PC-3 (cell line): ENCODE measurements at regions not wholly inside any gene's neighbourhood (a gene's known extent, or its start where the extent isn't known, plus 50 kb on each side); places are given as distances from the start of the nearest gene placed in this dataset.

ENCODE experiments used
- EZH2 ChIP-seq: fragments of 300-600 bp; sonication (generic); IDR thresholded peaks from one replicate; pipeline ENCODE4 v1.6.1; 2017; ENCODE audit warnings: antibody characterized with exemption, mild to moderate bottlenecking, low read length; ENCODE audit not compliant: unreplicated experiment
- TF ChIP-seq, protein P1 (sequence below): fragments of 300-600 bp; sonication (generic); conservative IDR thresholded peaks from 2 replicates; pipeline ENCODE4 v1.5.1; 2017; ENCODE audit warnings: antibody characterized with exemption, low read depth, mild to moderate bottlenecking, low read length

DNA sequence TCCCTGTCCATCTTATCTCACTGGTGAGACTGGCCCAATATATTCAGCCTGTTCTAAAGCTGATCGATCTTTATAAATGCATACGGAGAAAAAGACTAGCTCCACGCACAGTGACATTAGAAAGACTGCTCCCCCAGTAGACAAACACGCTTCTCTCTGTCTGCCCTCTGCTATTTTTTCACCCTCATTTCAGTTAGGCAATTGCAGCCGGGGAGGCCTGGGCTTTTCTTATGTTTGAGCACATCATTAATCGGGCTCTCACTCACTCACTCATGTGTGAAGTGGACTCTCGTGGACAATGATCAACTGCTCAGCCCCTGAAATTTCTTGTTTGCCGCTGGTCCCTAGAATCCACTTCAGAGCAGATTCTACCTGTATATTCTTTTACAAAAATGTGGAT lies 824.7 kb upstream of the TENM3 start:
- TF ChIP-seq, protein P1, sequence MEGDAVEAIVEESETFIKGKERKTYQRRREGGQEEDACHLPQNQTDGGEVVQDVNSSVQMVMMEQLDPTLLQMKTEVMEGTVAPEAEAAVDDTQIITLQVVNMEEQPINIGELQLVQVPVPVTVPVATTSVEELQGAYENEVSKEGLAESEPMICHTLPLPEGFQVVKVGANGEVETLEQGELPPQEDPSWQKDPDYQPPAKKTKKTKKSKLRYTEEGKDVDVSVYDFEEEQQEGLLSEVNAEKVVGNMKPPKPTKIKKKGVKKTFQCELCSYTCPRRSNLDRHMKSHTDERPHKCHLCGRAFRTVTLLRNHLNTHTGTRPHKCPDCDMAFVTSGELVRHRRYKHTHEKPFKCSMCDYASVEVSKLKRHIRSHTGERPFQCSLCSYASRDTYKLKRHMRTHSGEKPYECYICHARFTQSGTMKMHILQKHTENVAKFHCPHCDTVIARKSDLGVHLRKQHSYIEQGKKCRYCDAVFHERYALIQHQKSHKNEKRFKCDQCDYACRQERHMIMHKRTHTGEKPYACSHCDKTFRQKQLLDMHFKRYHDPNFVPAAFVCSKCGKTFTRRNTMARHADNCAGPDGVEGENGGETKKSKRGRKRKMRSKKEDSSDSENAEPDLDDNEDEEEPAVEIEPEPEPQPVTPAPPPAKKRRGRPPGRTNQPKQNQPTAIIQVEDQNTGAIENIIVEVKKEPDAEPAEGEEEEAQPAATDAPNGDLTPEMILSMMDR: no peak
- no peak for TF ChIP-seq EZH2
